ENCODE measurements at regions not wholly inside any gene's neighbourhood (a gene's known extent, or its start where the extent isn't known, plus 50 kb on each side); places are given as distances from the start of the nearest gene placed in this dataset.

DNA sequence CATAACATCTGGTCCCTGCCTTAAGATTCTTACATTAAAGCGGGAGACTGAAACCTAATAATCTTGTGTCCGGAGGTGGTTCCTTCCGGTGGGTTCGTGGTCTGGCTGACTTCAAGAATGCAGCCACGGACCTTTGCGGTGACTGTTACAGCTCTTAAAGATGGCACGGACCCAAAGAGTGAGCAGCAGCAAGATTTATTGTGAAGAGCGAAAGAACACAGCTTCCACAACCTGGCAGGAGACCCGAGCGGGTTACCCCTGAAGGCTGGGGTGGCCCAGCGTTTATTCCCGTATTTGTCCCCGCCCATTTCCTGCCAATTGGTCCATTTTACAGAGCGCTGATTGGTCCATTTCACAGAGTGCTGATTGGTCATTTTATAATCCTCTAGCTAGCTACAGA lies 122.3 kb upstream of the SIX2 start:
- TF ChIP-seq, protein P1, sequence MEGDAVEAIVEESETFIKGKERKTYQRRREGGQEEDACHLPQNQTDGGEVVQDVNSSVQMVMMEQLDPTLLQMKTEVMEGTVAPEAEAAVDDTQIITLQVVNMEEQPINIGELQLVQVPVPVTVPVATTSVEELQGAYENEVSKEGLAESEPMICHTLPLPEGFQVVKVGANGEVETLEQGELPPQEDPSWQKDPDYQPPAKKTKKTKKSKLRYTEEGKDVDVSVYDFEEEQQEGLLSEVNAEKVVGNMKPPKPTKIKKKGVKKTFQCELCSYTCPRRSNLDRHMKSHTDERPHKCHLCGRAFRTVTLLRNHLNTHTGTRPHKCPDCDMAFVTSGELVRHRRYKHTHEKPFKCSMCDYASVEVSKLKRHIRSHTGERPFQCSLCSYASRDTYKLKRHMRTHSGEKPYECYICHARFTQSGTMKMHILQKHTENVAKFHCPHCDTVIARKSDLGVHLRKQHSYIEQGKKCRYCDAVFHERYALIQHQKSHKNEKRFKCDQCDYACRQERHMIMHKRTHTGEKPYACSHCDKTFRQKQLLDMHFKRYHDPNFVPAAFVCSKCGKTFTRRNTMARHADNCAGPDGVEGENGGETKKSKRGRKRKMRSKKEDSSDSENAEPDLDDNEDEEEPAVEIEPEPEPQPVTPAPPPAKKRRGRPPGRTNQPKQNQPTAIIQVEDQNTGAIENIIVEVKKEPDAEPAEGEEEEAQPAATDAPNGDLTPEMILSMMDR (IDR thresholded peaks at IDR 0.05; ENCODE audit: low read depth, low read length), result no peak
- TF ChIP-seq EZH2phosphoT487 (IDR thresholded peaks at IDR 0.05; ENCODE audit: low read depth), result no peak
